Activated naive CD4-positive, alpha-beta T cell treated with anti-CD3 and anti-CD28 coated beads for 36 hours (primary cell): ENCODE measurements at regions not wholly inside any gene's neighbourhood (a gene's known extent, or its start where the extent isn't known, plus 50 kb on each side); places are given as distances from the start of the nearest gene placed in this dataset.

Experiments used
- CTCF ChIA-PET: fragments of 350-600 bp; sonication (Branson Sonifier 250); formaldehyde crosslinking; loops from one replicate; lab custom pipeline; 2021; ENCODE audit warnings: antibody characterized with exemption; lab: Charles Lee
- DNase-seq: peaks from one replicate; pipeline ENCODE4 v3.0.0-alpha.2; 2020
- H3K27ac Mint-ChIP-seq: one replicate; pipeline ENCODE4 v1.8.0; 2021; ENCODE audit warnings: mild to moderate bottlenecking, mixed read lengths
- H3K27me3 Mint-ChIP-seq: one replicate; pipeline ENCODE4 v1.8.0; 2021; ENCODE audit warnings: low read depth, mixed read lengths
- H3K36me3 Mint-ChIP-seq: one replicate; pipeline ENCODE4 v1.8.0; 2021; ENCODE audit warnings: low read depth, mixed read lengths
- H3K4me1 Mint-ChIP-seq: one replicate; pipeline ENCODE4 v1.8.0; 2021; ENCODE audit warnings: low read depth, mixed read lengths
- H3K4me3 Mint-ChIP-seq: one replicate; pipeline ENCODE4 v1.8.0; 2021; ENCODE audit warnings: mild to moderate bottlenecking, moderate library complexity, mixed read lengths
- H3K9me3 Mint-ChIP-seq: one replicate; pipeline ENCODE4 v1.8.0; 2021; ENCODE audit warnings: mixed read lengths
- intact Hi-C: fragments of 100-400 bp; cut with micrococcal nuclease; formaldehyde crosslinking; loops from one replicate; pipeline ENCODE4 v1.15.1; 2023

DNA sequence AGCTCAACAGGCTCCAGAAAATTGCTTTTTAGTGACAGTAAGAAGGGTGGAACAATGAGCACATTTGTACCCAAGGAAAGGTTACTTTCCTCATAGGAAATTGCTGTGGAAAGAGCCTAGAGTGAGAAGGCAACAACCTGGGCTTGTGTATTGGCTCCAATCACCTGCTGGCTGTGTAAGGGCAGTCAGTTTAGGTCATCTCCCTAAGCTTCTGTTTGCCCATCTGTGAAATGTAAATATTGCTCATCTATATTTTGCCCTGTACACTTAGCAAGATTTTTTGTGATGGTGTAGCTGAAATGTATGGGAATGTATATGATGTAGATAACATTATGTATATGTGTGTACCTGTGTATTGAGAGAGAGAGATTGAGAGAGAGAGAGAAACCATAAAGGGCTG lies 225.2 kb upstream of the MPHOSPH6 start:
- CTCF ChIA-PET, result interaction anchor here (0.7 kb wide), 1 partner anchor 61 kb away, joined by 3 read pairs; no protein-coding TSS in a partner anchor
- H3K36me3 Mint-ChIP-seq, result no peaks in the 10 kb centered on the region
- intact Hi-C loops, result no loop called here
- H3K27me3 Mint-ChIP-seq, result peaks cover 4% of the 10 kb centered on the region
- H3K9me3 Mint-ChIP-seq, result no peaks in the 10 kb centered on the region
- no peaks in the 10 kb centered on the region for H3K4me1 Mint-ChIP-seq
- no peak overlapping the region for H3K4me3 Mint-ChIP-seq
- no peak for DNase-seq
- H3K27ac Mint-ChIP-seq, result no peak overlapping the region

- no peaks in the 10 kb centered on the region for H3K9me3 Mint-ChIP-seq
- no peak overlapping the region for H3K4me3 Mint-ChIP-seq
- intact Hi-C loops, result no loop called here
- CTCF ChIA-PET, result no interaction called here
- no peaks in the 10 kb centered on the region for H3K27me3 Mint-ChIP-seq
- H3K36me3 Mint-ChIP-seq, result no peaks in the 10 kb centered on the region
- H3K4me1 Mint-ChIP-seq, result no peaks in the 10 kb centered on the region
- no peak for DNase-seq
- no peak overlapping the region for H3K27ac Mint-ChIP-seq
Observed at GRCh38 chr16:82391690-82392089, 221.7 kb upstream of the MPHOSPH6 start.

- H3K27ac Mint-ChIP-seq, result no peak overlapping the region
- H3K9me3 Mint-ChIP-seq, result no peaks in the 10 kb centered on the region
- CTCF ChIA-PET, result no interaction called here
- no peak overlapping the region for H3K4me3 Mint-ChIP-seq
- H3K4me1 Mint-ChIP-seq, result no peaks in the 10 kb centered on the region
- intact Hi-C loops, result no loop called here
- H3K27me3 Mint-ChIP-seq, result no peaks in the 10 kb centered on the region
- DNase-seq, result no peak
- no peaks in the 10 kb centered on the region for H3K36me3 Mint-ChIP-seq
Observed at GRCh38 chr16:82389956-82390650, 220.1 kb upstream of the MPHOSPH6 start.

DNA sequence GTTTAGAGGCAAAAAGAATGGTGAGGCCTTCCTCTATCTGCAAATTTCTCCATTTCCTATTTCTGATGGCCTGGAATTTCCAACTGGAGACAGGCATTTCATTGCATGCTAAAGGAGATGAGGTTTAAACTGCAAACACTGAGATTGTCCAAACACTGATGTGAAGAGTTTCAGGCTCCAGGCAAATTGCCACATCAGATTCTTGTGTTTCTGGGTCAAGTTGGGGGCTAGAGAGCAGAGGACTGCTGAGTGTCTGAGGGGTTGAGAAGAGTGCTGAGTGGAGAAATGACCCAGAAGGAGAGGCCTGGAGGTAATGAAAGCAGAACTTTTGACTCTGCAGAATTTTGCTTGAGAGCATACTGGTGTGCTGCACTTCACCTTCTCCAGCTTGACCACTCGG lies 216.7 kb upstream of the MPHOSPH6 start:
- Mint-ChIP-seq H3K36me3 (no peaks in the 10 kb centered on the region), H3K27ac (no peak overlapping the region), H3K27me3 (no peaks in the 10 kb centered on the region), H3K9me3 (no peaks in the 10 kb centered on the region), H3K4me3 (no peak overlapping the region), H3K4me1 (no peaks in the 10 kb centered on the region)
- DNase-seq, result no peak
- intact Hi-C loops, result no loop called here
- CTCF ChIA-PET, result no interaction called here

DNA sequence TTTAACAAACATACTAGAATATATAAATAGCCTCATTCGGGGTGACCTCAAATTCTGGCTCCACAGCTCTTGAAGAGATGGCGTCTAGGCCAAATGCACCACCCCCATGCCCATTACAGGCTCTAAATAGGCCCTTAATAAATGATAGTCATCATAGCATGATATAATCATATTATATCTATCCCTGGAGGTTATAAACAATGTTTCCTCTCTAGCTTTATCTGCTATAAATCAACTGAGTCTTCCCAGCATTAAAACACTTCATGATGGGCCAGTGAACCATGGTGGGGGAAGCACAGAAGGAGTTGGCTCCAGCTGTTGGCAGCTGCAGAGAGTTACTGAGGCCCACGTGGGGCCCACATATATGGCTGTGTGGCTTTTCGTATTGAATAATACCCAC lies 214.9 kb upstream of the MPHOSPH6 start:
- no peak overlapping the region for H3K4me3 Mint-ChIP-seq

GRCh38 chr16:82384017-82384416 lies 214.0 kb upstream of the MPHOSPH6 start:
- H3K27me3 Mint-ChIP-seq, result peaks cover 3% of the 10 kb centered on the region
- no peaks in the 10 kb centered on the region for H3K4me1 Mint-ChIP-seq
- no peak overlapping the region for H3K27ac Mint-ChIP-seq
- intact Hi-C loops, result no loop called here
- CTCF ChIA-PET, result no interaction called here
- no peak overlapping the region for H3K4me3 Mint-ChIP-seq
- no peaks in the 10 kb centered on the region for H3K9me3 Mint-ChIP-seq
- DNase-seq, result peak; percentile 13
- H3K36me3 Mint-ChIP-seq, result no peaks in the 10 kb centered on the region

More for the DNA sequence above, 214.9 kb upstream of the MPHOSPH6 start:
- intact Hi-C loops, result no loop called here
- H3K27ac Mint-ChIP-seq, result no peak overlapping the region
- H3K36me3 Mint-ChIP-seq, result no peaks in the 10 kb centered on the region
- H3K27me3 Mint-ChIP-seq, result peaks cover 2% of the 10 kb centered on the region
- DNase-seq, result no peak
- H3K4me1 Mint-ChIP-seq, result no peaks in the 10 kb centered on the region
- CTCF ChIA-PET, result no interaction called here
- H3K9me3 Mint-ChIP-seq, result no peaks in the 10 kb centered on the region

- Mint-ChIP-seq H3K27ac (no peak overlapping the region), H3K9me3 (no peaks in the 10 kb centered on the region), H3K27me3 (peaks cover 3% of the 10 kb centered on the region), H3K36me3 (no peaks in the 10 kb centered on the region), H3K4me1 (no peaks in the 10 kb centered on the region), H3K4me3 (no peak overlapping the region)
- no peak for DNase-seq
- CTCF ChIA-PET, result no interaction called here
- intact Hi-C loops, result no loop called here
Observed at GRCh38 chr16:82382521-82382920, 212.5 kb upstream of the MPHOSPH6 start.

GRCh38 chr16:82379551-82379950 lies 209.5 kb upstream of the MPHOSPH6 start:
- no peaks in the 10 kb centered on the region for H3K36me3 Mint-ChIP-seq
- no peak for DNase-seq
- no peak overlapping the region for H3K27ac Mint-ChIP-seq
- no peaks in the 10 kb centered on the region for H3K4me1 Mint-ChIP-seq
- H3K9me3 Mint-ChIP-seq, result no peaks in the 10 kb centered on the region
- H3K27me3 Mint-ChIP-seq, result peaks cover 3% of the 10 kb centered on the region
- H3K4me3 Mint-ChIP-seq, result no peak overlapping the region
- CTCF ChIA-PET, result no interaction called here
- intact Hi-C loops, result no loop called here

- Mint-ChIP-seq H3K27ac (no peak overlapping the region), H3K4me3 (no peak overlapping the region), H3K27me3 (no peaks in the 10 kb centered on the region), H3K9me3 (no peaks in the 10 kb centered on the region), H3K4me1 (no peaks in the 10 kb centered on the region), H3K36me3 (no peaks in the 10 kb centered on the region)
- CTCF ChIA-PET, result interaction anchor here (0.6 kb wide), 1 partner anchor 1254 kb away, joined by 4 read pairs; no protein-coding TSS in a partner anchor
- no peak for DNase-seq
- intact Hi-C loops, result no loop called here
Observed at GRCh38 chr16:82373976-82374375, 204.0 kb upstream of the MPHOSPH6 start.

DNA sequence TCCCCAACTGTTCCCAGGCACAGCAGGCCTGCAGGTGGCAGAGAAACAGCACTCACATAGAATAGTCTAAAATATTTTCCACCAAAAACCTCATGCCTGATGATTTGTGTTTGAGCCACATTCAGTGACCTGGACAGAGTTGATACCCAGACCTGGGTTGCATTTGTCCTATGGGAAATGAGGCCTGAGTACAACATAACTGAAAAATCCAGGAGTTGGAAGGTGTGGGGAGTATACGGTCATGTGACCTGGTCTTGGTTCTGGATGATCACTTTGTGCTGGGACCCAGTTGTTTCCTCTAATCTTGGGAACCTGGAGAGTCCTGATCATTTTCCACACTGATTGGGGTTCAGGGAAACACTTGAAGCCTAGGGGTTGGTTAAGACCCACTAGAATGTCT lies 200.3 kb upstream of the MPHOSPH6 start:
- Mint-ChIP-seq H3K4me1 (no peaks in the 10 kb centered on the region), H3K36me3 (no peaks in the 10 kb centered on the region), H3K9me3 (no peaks in the 10 kb centered on the region), H3K4me3 (no peak overlapping the region), H3K27me3 (no peaks in the 10 kb centered on the region), H3K27ac (no peak overlapping the region)
- no peak for DNase-seq
- intact Hi-C loops, result no loop called here
- CTCF ChIA-PET, result no interaction called here

GRCh38 chr16:82368041-82368440 lies 198.0 kb upstream of the MPHOSPH6 start:
- Mint-ChIP-seq H3K4me3 (no peak overlapping the region), H3K27ac (no peak overlapping the region), H3K36me3 (no peaks in the 10 kb centered on the region), H3K27me3 (no peaks in the 10 kb centered on the region), H3K4me1 (no peaks in the 10 kb centered on the region), H3K9me3 (no peaks in the 10 kb centered on the region)
- CTCF ChIA-PET, result no interaction called here
- intact Hi-C loops, result no loop called here
- DNase-seq, result peak; percentile 8

- H3K4me3 Mint-ChIP-seq, result no peak overlapping the region
- H3K36me3 Mint-ChIP-seq, result no peaks in the 10 kb centered on the region
- CTCF ChIA-PET, result no interaction called here
Observed at GRCh38 chr16:82366462-82366861, 196.4 kb upstream of the MPHOSPH6 start.

GRCh38 chr16:82364690-82365089 lies 194.7 kb upstream of the MPHOSPH6 start:
- H3K27me3 Mint-ChIP-seq, result no peaks in the 10 kb centered on the region
- DNase-seq, result no peak
- H3K4me3 Mint-ChIP-seq, result no peak overlapping the region
- no peaks in the 10 kb centered on the region for H3K36me3 Mint-ChIP-seq
- H3K9me3 Mint-ChIP-seq, result no peaks in the 10 kb centered on the region
- CTCF ChIA-PET, result no interaction called here
- H3K27ac Mint-ChIP-seq, result no peak overlapping the region
- H3K4me1 Mint-ChIP-seq, result no peaks in the 10 kb centered on the region
- intact Hi-C loops, result no loop called here

More at GRCh38 chr16:82366462-82366861, 196.4 kb upstream of the MPHOSPH6 start:
- Mint-ChIP-seq H3K4me1 (no peaks in the 10 kb centered on the region), H3K9me3 (no peaks in the 10 kb centered on the region), H3K27ac (no peak overlapping the region), H3K27me3 (no peaks in the 10 kb centered on the region)
- intact Hi-C loops, result no loop called here
- DNase-seq, result no peak
